Neural progenitor cell (in vitro differentiated cells): ENCODE measurements at regions not wholly inside any gene's neighbourhood (a gene's known extent, or its start where the extent isn't known, plus 50 kb on each side); places are given as distances from the start of the nearest gene placed in this dataset.
A peak's percentile ranks its signal among the peaks of the same experiment; 100 is the strongest.
"Not testable (repeated sequence)": the region's sequence is repeated elsewhere in the genome, so short reads cannot be mapped to it uniquely, and the experiment has no call there.

Experiments
- DNase-seq: peaks from one replicate; pipeline ENCODE4 v3.0.0-alpha.2; 2016; ENCODE audit warnings: low spot score
- H2AFZ ChIP-seq: fragments of 200-600 bp; sonication (generic); replicated peaks from 2 replicates; pipeline ENCODE4 v1.6.1; 2016; ENCODE audit warnings: antibody characterized with exemption
- H3F3A ChIP-seq: fragments of 200-600 bp; sonication (generic); 2 replicates; pipeline ENCODE4 v1.6.1; 2016; ENCODE audit warnings: antibody characterized with exemption, low read depth
- H3K27ac ChIP-seq: fragments of 200-600 bp; sonication (generic); 2 replicates; pipeline ENCODE4 v1.5.1; 2016; ENCODE audit warnings: mild to moderate bottlenecking
- H3K27me3 ChIP-seq: fragments of 200-600 bp; sonication (generic); 2 replicates; pipeline ENCODE4 v1.6.1; 2016; ENCODE audit warnings: mild to moderate bottlenecking, moderate library complexity
- H3K36me3 ChIP-seq: fragments of 200-600 bp; sonication (generic); 2 replicates; pipeline ENCODE4 v1.5.1; 2016
- H3K4me1 ChIP-seq: fragments of 200-600 bp; sonication (generic); 2 replicates; pipeline ENCODE4 v1.6.1; 2016; ENCODE audit warnings: mixed run types
- H3K4me2 ChIP-seq: fragments of 200-600 bp; sonication (generic); 2 replicates; pipeline ENCODE4 v1.6.1; 2016
- H3K4me3 ChIP-seq: fragments of 200-600 bp; sonication (generic); 2 replicates; pipeline ENCODE4 v1.5.1; 2016
- H3K79me2 ChIP-seq: fragments of 200-600 bp; sonication (generic); 2 replicates; pipeline ENCODE4 v1.6.1; 2016; ENCODE audit warnings: low read depth
- H3K9ac ChIP-seq: fragments of 200-600 bp; sonication (generic); 2 replicates; pipeline ENCODE4 v1.6.1; 2016
- H3K9me3 ChIP-seq: fragments of 200-600 bp; sonication (generic); 2 replicates; pipeline ENCODE4 v1.5.1; 2016; ENCODE audit warnings: low read depth
- H4K20me1 ChIP-seq: fragments of 200-600 bp; sonication (generic); 2 replicates; pipeline ENCODE4 v1.6.1; 2016; ENCODE audit warnings: low read depth
- H3K27ac Mint-ChIP-seq: 3 replicates; pipeline ENCODE4 v1.8.0; 2021; ENCODE audit warnings: mixed read lengths
- H3K27me3 Mint-ChIP-seq: 2 replicates; pipeline ENCODE4 v1.8.0; 2022; ENCODE audit warnings: low read depth, mild to moderate bottlenecking, inconsistent platforms, moderate library complexity, mixed read lengths; ENCODE audit not compliant: insufficient read depth
- H3K36me3 Mint-ChIP-seq: 3 replicates; pipeline ENCODE4 v1.8.0; 2021; ENCODE audit warnings: mixed read lengths
- H3K4me1 Mint-ChIP-seq: 3 replicates; pipeline ENCODE4 v1.8.0; 2021; ENCODE audit warnings: mixed read lengths
- H3K4me3 Mint-ChIP-seq: 3 replicates; pipeline ENCODE4 v1.8.0; 2021; ENCODE audit warnings: mild to moderate bottlenecking, moderate library complexity, mixed read lengths
- H3K9me3 Mint-ChIP-seq: 3 replicates; pipeline ENCODE4 v1.8.0; 2020; ENCODE audit warnings: mixed read lengths
- EZH2 ChIP-seq: fragments of 200-600 bp; sonication (generic); IDR thresholded peaks from 2 replicates; pipeline ENCODE4 v1.6.1; 2017; ENCODE audit warnings: antibody characterized with exemption, mild to moderate bottlenecking, moderate library complexity
- EZH2phosphoT487 ChIP-seq: fragments of 200-600 bp; sonication (generic); IDR thresholded peaks from 2 replicates; pipeline ENCODE4 v1.6.1; 2017; ENCODE audit warnings: antibody characterized with exemption
- TF ChIP-seq, protein P1 (sequence below): fragments of 200-600 bp; sonication (generic); IDR thresholded peaks from 2 replicates; pipeline ENCODE4 v1.5.1; 2017; ENCODE audit warnings: antibody characterized with exemption, mild to moderate bottlenecking

DNA sequence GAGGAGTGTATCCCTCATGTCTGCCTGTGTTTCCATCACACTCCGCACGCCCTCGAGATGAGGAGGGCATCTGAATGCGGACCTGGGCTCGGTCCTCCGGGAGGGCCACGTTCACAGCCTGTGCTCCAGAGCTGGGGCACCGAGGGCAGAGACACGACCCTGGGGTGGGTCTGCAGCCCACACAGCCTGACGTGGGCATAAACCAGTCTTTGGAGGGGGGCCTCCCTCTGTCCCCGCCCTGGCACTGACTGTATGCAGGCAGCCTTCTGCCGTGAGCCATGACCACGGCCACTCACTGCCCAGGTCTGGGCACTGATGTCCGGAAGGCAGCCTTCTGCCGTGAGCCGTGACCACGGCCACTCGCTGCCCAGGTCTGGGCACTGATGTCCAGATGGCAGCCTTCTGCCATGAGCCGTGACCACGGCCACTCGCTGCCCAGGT is 1425.1 kb downstream of the BRD1 start:
- Histone ChIP-seq H3K27me3 (no peaks in the 10 kb centered on the region), H2AFZ (no peak overlapping the region), H3K9me3 (no peaks in the 10 kb centered on the region), H3K27ac (no peak overlapping the region), H4K20me1 (no peaks in the 10 kb centered on the region), H3K79me2 (no peaks in the 10 kb centered on the region), H3K4me1 (no peaks in the 10 kb centered on the region), H3K4me2 (no peak overlapping the region), H3K4me3 (no peak overlapping the region), H3K36me3 (no peaks in the 10 kb centered on the region), H3F3A (no peaks in the 10 kb centered on the region), H3K9ac (no peak overlapping the region)
- Mint-ChIP-seq H3K4me3 (no peak overlapping the region), H3K27me3 (peaks cover 5% of the 10 kb centered on the region), H3K36me3 (no peaks in the 10 kb centered on the region), H3K27ac (no peak overlapping the region), H3K4me1 (no peaks in the 10 kb centered on the region), H3K9me3 (no peaks in the 10 kb centered on the region)
- no peak for DNase-seq
- TF ChIP-seq EZH2phosphoT487 (no peak), EZH2 (no peak)
- TF ChIP-seq, protein P1, sequence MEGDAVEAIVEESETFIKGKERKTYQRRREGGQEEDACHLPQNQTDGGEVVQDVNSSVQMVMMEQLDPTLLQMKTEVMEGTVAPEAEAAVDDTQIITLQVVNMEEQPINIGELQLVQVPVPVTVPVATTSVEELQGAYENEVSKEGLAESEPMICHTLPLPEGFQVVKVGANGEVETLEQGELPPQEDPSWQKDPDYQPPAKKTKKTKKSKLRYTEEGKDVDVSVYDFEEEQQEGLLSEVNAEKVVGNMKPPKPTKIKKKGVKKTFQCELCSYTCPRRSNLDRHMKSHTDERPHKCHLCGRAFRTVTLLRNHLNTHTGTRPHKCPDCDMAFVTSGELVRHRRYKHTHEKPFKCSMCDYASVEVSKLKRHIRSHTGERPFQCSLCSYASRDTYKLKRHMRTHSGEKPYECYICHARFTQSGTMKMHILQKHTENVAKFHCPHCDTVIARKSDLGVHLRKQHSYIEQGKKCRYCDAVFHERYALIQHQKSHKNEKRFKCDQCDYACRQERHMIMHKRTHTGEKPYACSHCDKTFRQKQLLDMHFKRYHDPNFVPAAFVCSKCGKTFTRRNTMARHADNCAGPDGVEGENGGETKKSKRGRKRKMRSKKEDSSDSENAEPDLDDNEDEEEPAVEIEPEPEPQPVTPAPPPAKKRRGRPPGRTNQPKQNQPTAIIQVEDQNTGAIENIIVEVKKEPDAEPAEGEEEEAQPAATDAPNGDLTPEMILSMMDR, result no peak

GRCh38 chr22:48401523-48401922 is 1426.2 kb downstream of the BRD1 start:
- not testable (repeated sequence) for H3K27ac Mint-ChIP-seq, H3K9me3 Mint-ChIP-seq, H3K9me3 ChIP-seq, H3K27ac ChIP-seq, H3F3A ChIP-seq, H3K9ac ChIP-seq, H3K79me2 ChIP-seq, H3K4me1 Mint-ChIP-seq, H3K27me3 ChIP-seq, H3K27me3 Mint-ChIP-seq, H3K4me3 Mint-ChIP-seq, H3K36me3 ChIP-seq, H3K36me3 Mint-ChIP-seq, H3K4me2 ChIP-seq, H3K4me3 ChIP-seq, DNase-seq, H3K4me1 ChIP-seq, H4K20me1 ChIP-seq, H2AFZ ChIP-seq

GRCh38 chr22:48398181-48398905 is 1429.3 kb downstream of the BRD1 start:
- no peaks in the 10 kb centered on the region for H3F3A ChIP-seq
- no peak for TF ChIP-seq EZH2phosphoT487
- no peaks in the 10 kb centered on the region for H3K36me3 ChIP-seq
- no peaks in the 10 kb centered on the region for H3K79me2 ChIP-seq
- H2AFZ ChIP-seq, result no peak overlapping the region
- Mint-ChIP-seq H3K4me3 (no peak overlapping the region), H3K27ac (peak overlapping the region; percentile 2), H3K36me3 (no peaks in the 10 kb centered on the region), H3K9me3 (no peaks in the 10 kb centered on the region), H3K27me3 (peaks cover 2% of the 10 kb centered on the region), H3K4me1 (no peaks in the 10 kb centered on the region)
- no peak overlapping the region for H3K27ac ChIP-seq
- H3K4me1 ChIP-seq, result no peaks in the 10 kb centered on the region
- H3K9me3 ChIP-seq, result no peaks in the 10 kb centered on the region
- H4K20me1 ChIP-seq, result no peaks in the 10 kb centered on the region
- H3K27me3 ChIP-seq, result no peaks in the 10 kb centered on the region
- no peak for DNase-seq
- H3K4me2 ChIP-seq, result no peak overlapping the region
- no peak overlapping the region for H3K4me3 ChIP-seq
- no peak overlapping the region for H3K9ac ChIP-seq

GRCh38 chr22:48397531-48398180 is 1430.0 kb downstream of the BRD1 start:
- TF ChIP-seq EZH2phosphoT487, result no peak
- TF ChIP-seq, protein P1, result no peak
- no peak for TF ChIP-seq EZH2
- no peaks in the 10 kb centered on the region for H3K9me3 ChIP-seq
- Mint-ChIP-seq H3K4me1 (no peaks in the 10 kb centered on the region), H3K9me3 (no peaks in the 10 kb centered on the region), H3K36me3 (no peaks in the 10 kb centered on the region), H3K27ac (peak overlapping the region; percentile 2), H3K27me3 (no peaks in the 10 kb centered on the region), H3K4me3 (no peak overlapping the region)
- H3K4me2 ChIP-seq, result no peak overlapping the region
- H3F3A ChIP-seq, result no peaks in the 10 kb centered on the region
- H2AFZ ChIP-seq, result no peak overlapping the region
- no peak overlapping the region for H3K27ac ChIP-seq
- no peak overlapping the region for H3K4me3 ChIP-seq
- H3K4me1 ChIP-seq, result no peaks in the 10 kb centered on the region
- H3K79me2 ChIP-seq, result no peaks in the 10 kb centered on the region
- no peak for DNase-seq
- no peaks in the 10 kb centered on the region for H3K27me3 ChIP-seq
- H3K36me3 ChIP-seq, result no peaks in the 10 kb centered on the region
- H3K9ac ChIP-seq, result no peak overlapping the region
- no peaks in the 10 kb centered on the region for H4K20me1 ChIP-seq
